Effector memory CD4-positive, alpha-beta T cell (primary cell): ENCODE measurements at regions not wholly inside any gene's neighbourhood (a gene's known extent, or its start where the extent isn't known, plus 50 kb on each side); places are given as distances from the start of the nearest gene placed in this dataset.

Source experiments
- DNase-seq, 3 donors: peaks; one replicate each; pipeline ENCODE4 v3.0.0-alpha.2; 2020
- H3K27ac ChIP-seq: 2 replicates; pipeline ENCODE4 v1.7.0; 2013; ENCODE audit warnings: mild to moderate bottlenecking, low read length, moderate library complexity; ENCODE audit not compliant: insufficient read depth, poor library complexity, severe bottlenecking
- H3K27me3 ChIP-seq: replicated peaks from 2 replicates; pipeline ENCODE4 v1.7.0; 2013; ENCODE audit warnings: mild to moderate bottlenecking, low read length; ENCODE audit not compliant: insufficient read depth, control insufficient read depth, poor library complexity, severe bottlenecking
- H3K36me3 ChIP-seq: 2 replicates; pipeline ENCODE4 v1.7.0; 2013; ENCODE audit warnings: mild to moderate bottlenecking, low read length, moderate library complexity; ENCODE audit not compliant: control insufficient read depth, insufficient read depth
- H3K4me1 ChIP-seq: 2 replicates; pipeline ENCODE4 v1.7.0; 2013; ENCODE audit warnings: low read length, mild to moderate bottlenecking; ENCODE audit not compliant: control insufficient read depth, insufficient read depth, poor library complexity, severe bottlenecking
- H3K4me3 ChIP-seq: 2 replicates; pipeline ENCODE4 v1.7.0; 2013; ENCODE audit warnings: low read length, low read depth, mild to moderate bottlenecking; ENCODE audit not compliant: insufficient read depth, poor library complexity, severe bottlenecking
- H3K9me3 ChIP-seq: 2 replicates; pipeline ENCODE4 v1.7.0; 2013; ENCODE audit warnings: mild to moderate bottlenecking, low read length, moderate library complexity; ENCODE audit not compliant: control insufficient read depth

DNA sequence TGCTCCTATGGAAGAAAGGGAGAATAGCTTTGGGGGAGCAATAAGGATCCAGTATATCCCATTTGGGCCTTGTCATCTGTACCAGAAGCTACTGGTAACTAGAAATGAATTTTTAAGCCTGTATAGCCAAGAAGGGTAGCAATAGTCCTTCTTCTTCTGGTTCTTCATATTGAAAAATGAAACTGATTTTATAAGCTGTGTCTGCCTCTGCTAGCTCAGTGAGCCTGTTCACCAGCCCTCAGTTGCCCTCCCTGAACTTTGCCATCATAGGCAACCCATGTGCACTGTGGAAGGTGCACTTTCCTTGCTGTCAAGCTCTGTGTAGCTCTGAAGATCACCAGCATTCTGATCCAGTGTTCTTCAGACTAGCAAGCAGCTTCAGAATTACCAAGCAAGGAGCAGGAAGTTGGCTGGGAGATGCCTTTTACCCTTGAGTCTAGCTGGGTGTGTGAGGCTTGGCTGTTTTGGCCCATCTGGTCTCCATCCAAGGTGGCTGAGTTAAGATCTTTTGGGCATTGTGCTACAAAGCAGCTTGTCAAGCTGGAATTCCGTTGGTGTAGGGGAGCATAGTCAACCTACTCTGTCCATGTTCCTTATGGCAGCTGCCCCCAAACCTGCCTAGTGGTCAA is 55.8 kb upstream of the MGAT5 start:
- no peaks in the 10 kb centered on the region for H3K36me3 ChIP-seq
- DNase-seq, result no peak
- H3K9me3 ChIP-seq, result no peaks in the 10 kb centered on the region
- H3K27ac ChIP-seq, result no peak overlapping the region
- peak overlapping the region; percentile 11 for H3K4me3 ChIP-seq
- H3K4me1 ChIP-seq, result peaks cover 41% of the 10 kb centered on the region
- no peaks in the 10 kb centered on the region for H3K27me3 ChIP-seq

GRCh38 chr2:134199123-134199522 is 54.7 kb upstream of the MGAT5 start:
- no peak for DNase-seq
- H3K4me1 ChIP-seq, result peaks cover 41% of the 10 kb centered on the region
- H3K27ac ChIP-seq, result no peak overlapping the region
- no peaks in the 10 kb centered on the region for H3K9me3 ChIP-seq
- no peaks in the 10 kb centered on the region for H3K36me3 ChIP-seq
- H3K4me3 ChIP-seq, result no peak overlapping the region
- no peaks in the 10 kb centered on the region for H3K27me3 ChIP-seq

DNA sequence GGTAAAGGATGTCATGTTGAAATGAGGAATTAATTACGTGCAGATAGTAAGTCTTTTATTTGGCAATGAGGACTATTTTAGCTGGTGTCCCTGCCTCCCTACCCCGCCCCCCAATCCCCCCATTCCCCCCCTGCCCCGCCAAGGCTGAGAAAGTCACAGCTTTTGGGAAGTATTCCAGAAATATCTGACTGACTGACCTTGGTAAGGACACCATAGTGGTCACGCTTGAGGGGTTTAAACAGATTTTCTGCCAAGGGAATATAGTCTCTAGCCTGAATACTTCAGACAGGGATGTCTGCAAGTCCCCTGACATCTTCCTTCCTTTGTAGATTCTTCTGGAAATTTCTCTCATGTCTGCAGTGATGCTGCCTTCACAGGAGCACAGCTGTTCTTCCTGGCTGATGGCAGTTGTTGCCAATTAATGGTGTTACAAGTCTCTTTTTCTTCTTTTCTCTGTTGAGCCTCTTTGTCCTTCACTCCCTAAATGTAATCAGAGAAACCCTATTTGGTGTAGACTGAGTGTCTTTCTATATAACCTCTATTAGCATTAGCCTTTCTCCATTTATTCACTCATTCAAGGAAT is 53.7 kb upstream of the MGAT5 start:
- Histone ChIP-seq H3K4me1 (peaks cover 47% of the 10 kb centered on the region), H3K27me3 (no peaks in the 10 kb centered on the region), H3K9me3 (no peaks in the 10 kb centered on the region), H3K36me3 (no peaks in the 10 kb centered on the region), H3K4me3 (no peak overlapping the region), H3K27ac (no peak overlapping the region)
- no peak for DNase-seq

- Histone ChIP-seq H3K36me3 (no peaks in the 10 kb centered on the region), H3K9me3 (no peaks in the 10 kb centered on the region), H3K4me1 (peaks cover 57% of the 10 kb centered on the region), H3K4me3 (no peak overlapping the region), H3K27ac (no peak overlapping the region), H3K27me3 (no peaks in the 10 kb centered on the region)
- no peak for DNase-seq
Observed at GRCh38 chr2:134201533-134201932, 52.3 kb upstream of the MGAT5 start.

DNA sequence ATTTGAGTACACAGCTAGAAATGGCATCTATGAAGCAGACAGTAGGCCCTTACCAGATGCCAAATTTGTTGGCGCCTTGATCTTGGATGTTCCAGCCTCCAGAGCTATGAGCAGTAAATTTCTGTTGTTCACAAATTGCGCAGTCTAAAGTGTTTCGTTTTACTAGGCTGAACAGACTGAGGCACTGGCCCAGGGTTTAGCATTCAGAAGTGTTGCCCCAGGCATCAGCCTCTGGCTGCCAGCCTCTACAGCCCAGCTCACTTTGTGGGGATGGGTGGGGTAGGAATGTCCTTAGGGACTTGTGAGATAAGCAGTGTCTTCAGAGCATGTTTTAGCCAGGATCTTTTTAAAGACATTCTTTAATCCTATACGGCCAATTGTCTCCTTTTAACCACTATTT is 51.5 kb upstream of the MGAT5 start:
- no peaks in the 10 kb centered on the region for H3K9me3 ChIP-seq
- H3K36me3 ChIP-seq, result no peaks in the 10 kb centered on the region

GRCh38 chr2:134203175-134203574 is 50.7 kb upstream of the MGAT5 start:
- no peak overlapping the region for H3K27ac ChIP-seq
- H3K9me3 ChIP-seq, result no peaks in the 10 kb centered on the region
- H3K27me3 ChIP-seq, result no peaks in the 10 kb centered on the region
- no peak overlapping the region for H3K4me3 ChIP-seq
- no peaks in the 10 kb centered on the region for H3K36me3 ChIP-seq
- H3K4me1 ChIP-seq, result peaks cover 53% of the 10 kb centered on the region
- DNase-seq, result no peak

More for the DNA sequence above, 51.5 kb upstream of the MGAT5 start:
- Histone ChIP-seq H3K4me1 (peaks cover 56% of the 10 kb centered on the region), H3K4me3 (no peak overlapping the region), H3K27ac (no peak overlapping the region), H3K27me3 (no peaks in the 10 kb centered on the region)
- DNase-seq, result no peak
